Nephron progenitor cell (in vitro differentiated cells): ENCODE measurements at regions not wholly inside any gene's neighbourhood (a gene's known extent, or its start where the extent isn't known, plus 50 kb on each side); places are given as distances from the start of the nearest gene placed in this dataset.
A peak's percentile ranks its signal among the peaks of the same experiment; 100 is the strongest.
"Not testable (repeated sequence)": the region's sequence is repeated elsewhere in the genome, so short reads cannot be mapped to it uniquely, and the experiment has no call there.

Source experiments
- DNase-seq: peaks from one replicate; pipeline ENCODE4 v3.0.0; 2021
- H3K27ac Mint-ChIP-seq: 2 replicates; pipeline ENCODE4 v1.8.0; 2021; ENCODE audit warnings: mild to moderate bottlenecking, moderate library complexity, mixed read lengths
- H3K27me3 Mint-ChIP-seq: 2 replicates; pipeline ENCODE4 v1.8.0; 2021; ENCODE audit warnings: mild to moderate bottlenecking, low read depth, mixed read lengths; ENCODE audit not compliant: poor library complexity
- H3K36me3 Mint-ChIP-seq: 2 replicates; pipeline ENCODE4 v1.8.0; 2021; ENCODE audit warnings: low read depth, mixed read lengths
- H3K4me1 Mint-ChIP-seq: 2 replicates; pipeline ENCODE4 v1.8.0; 2021; ENCODE audit warnings: mixed read lengths
- H3K4me3 Mint-ChIP-seq: 2 replicates; pipeline ENCODE4 v1.8.0; 2021; ENCODE audit warnings: mild to moderate bottlenecking, moderate library complexity, mixed read lengths
- H3K9me3 Mint-ChIP-seq: 2 replicates; pipeline ENCODE4 v1.8.0; 2021; ENCODE audit warnings: mild to moderate bottlenecking, moderate library complexity, mixed read lengths
- CTCF ChIP-seq: fragments of 200-600 bp; sonication (generic); IDR thresholded peaks from 2 replicates; pipeline ENCODE4 v1.5.0; 2021; ENCODE audit warnings: antibody characterized with exemption

- no peak for TF ChIP-seq CTCF
- Mint-ChIP-seq H3K4me3 (no peak overlapping the region), H3K4me1 (peaks cover 18% of the 10 kb centered on the region), H3K27ac (peak overlapping the region; percentile 39), H3K9me3 (peaks cover 25% of the 10 kb centered on the region), H3K36me3 (peaks cover 10% of the 10 kb centered on the region), H3K27me3 (peaks cover 12% of the 10 kb centered on the region)
- no peak for DNase-seq
Observed at GRCh38 chr20:48131581-48131980, 346.3 kb upstream of the SULF2 start.

GRCh38 chr20:48129345-48129942 lies 344.2 kb upstream of the SULF2 start:
- Mint-ChIP-seq H3K9me3 (peaks cover 25% of the 10 kb centered on the region), H3K27me3 (peaks cover 9% of the 10 kb centered on the region), H3K27ac (peak overlapping the region; percentile 5), H3K4me3 (no peak overlapping the region), H3K36me3 (peaks cover 10% of the 10 kb centered on the region), H3K4me1 (peaks cover 17% of the 10 kb centered on the region)
- no peak for TF ChIP-seq CTCF
- DNase-seq = no peak

- Mint-ChIP-seq H3K27me3 (peaks cover 9% of the 10 kb centered on the region), H3K27ac (no peak overlapping the region), H3K4me1 (peaks cover 13% of the 10 kb centered on the region), H3K4me3 (no peak overlapping the region), H3K9me3 (peaks cover 20% of the 10 kb centered on the region), H3K36me3 (peaks cover 10% of the 10 kb centered on the region)
- no peak for DNase-seq
- TF ChIP-seq CTCF = no peak
Observed at GRCh38 chr20:48128436-48128835, 343.2 kb upstream of the SULF2 start.

- H3K4me3 Mint-ChIP-seq, H3K27me3 Mint-ChIP-seq: not testable (repeated sequence)
Observed at GRCh38 chr20:48127964-48128363, 342.7 kb upstream of the SULF2 start.

GRCh38 chr20:48127133-48127532 lies 341.9 kb upstream of the SULF2 start:
- not testable (repeated sequence) for H3K27ac Mint-ChIP-seq, H3K36me3 Mint-ChIP-seq, H3K27me3 Mint-ChIP-seq, H3K9me3 Mint-ChIP-seq, H3K4me3 Mint-ChIP-seq, DNase-seq
- peaks cover 13% of the 10 kb centered on the region for H3K4me1 Mint-ChIP-seq

More at GRCh38 chr20:48127964-48128363, 342.7 kb upstream of the SULF2 start:
- not testable (repeated sequence) for DNase-seq, H3K27ac Mint-ChIP-seq, H3K36me3 Mint-ChIP-seq
- peaks cover 13% of the 10 kb centered on the region for H3K4me1 Mint-ChIP-seq
- H3K9me3 Mint-ChIP-seq = peaks cover 15% of the 10 kb centered on the region

GRCh38 chr20:48126227-48126740 lies 341.0 kb upstream of the SULF2 start:
- H3K27ac Mint-ChIP-seq = no peak overlapping the region
- no peak overlapping the region for H3K4me3 Mint-ChIP-seq
- no peak for DNase-seq
- H3K36me3 Mint-ChIP-seq = no peaks in the 10 kb centered on the region
- H3K27me3 Mint-ChIP-seq = peaks cover 4% of the 10 kb centered on the region
- TF ChIP-seq CTCF = no peak
- H3K4me1 Mint-ChIP-seq = peaks cover 4% of the 10 kb centered on the region
- peaks cover 7% of the 10 kb centered on the region for H3K9me3 Mint-ChIP-seq

GRCh38 chr20:48124960-48125359 lies 339.7 kb upstream of the SULF2 start:
- H3K27ac Mint-ChIP-seq = no peak overlapping the region
- no peak for DNase-seq
- H3K9me3 Mint-ChIP-seq = peaks cover 11% of the 10 kb centered on the region
- no peak overlapping the region for H3K4me3 Mint-ChIP-seq
- no peak for TF ChIP-seq CTCF
- H3K4me1 Mint-ChIP-seq = no peaks in the 10 kb centered on the region
- peaks cover 4% of the 10 kb centered on the region for H3K27me3 Mint-ChIP-seq
- no peaks in the 10 kb centered on the region for H3K36me3 Mint-ChIP-seq
